CD4-positive, alpha-beta T cell treated with Interleukin-1 beta for 1 hour (primary cell): ENCODE measurements at regions not wholly inside any gene's neighbourhood (a gene's known extent, or its start where the extent isn't known, plus 50 kb on each side); places are given as distances from the start of the nearest gene placed in this dataset.
"Not testable (repeated sequence)": the region's sequence is repeated elsewhere in the genome, so short reads cannot be mapped to it uniquely, and the experiment has no call there.

Experiments
- DNase-seq, 2 donors: peaks; one replicate each; pipeline ENCODE4 v3.0.0-alpha.2; 2020 to 2022

DNA sequence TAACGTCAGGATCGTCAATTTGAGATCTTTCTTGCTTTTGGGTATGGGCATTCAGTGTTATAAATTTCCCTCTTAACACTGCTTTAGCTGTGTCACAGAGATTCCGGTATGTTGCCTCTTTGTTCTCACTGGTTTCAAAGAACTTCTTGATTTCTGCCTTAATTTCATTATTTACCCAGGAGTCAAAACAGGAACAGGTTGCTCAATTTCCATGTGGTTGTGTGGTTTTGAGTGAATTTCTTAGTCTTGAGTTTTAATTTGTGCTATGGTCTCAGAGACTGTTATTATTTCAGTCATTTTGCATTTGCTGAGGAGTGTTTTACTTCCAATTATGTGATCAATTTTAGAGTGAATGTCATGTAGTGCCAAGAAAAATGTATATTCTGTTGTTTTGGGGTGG, 153.1 kb downstream of the PCDH17 start:
- no peak for DNase-seq

- DNase-seq = no peak
These were observed 155.7 kb downstream of the PCDH17 start for GRCh38 chr13:57787058-57787791.

DNA sequence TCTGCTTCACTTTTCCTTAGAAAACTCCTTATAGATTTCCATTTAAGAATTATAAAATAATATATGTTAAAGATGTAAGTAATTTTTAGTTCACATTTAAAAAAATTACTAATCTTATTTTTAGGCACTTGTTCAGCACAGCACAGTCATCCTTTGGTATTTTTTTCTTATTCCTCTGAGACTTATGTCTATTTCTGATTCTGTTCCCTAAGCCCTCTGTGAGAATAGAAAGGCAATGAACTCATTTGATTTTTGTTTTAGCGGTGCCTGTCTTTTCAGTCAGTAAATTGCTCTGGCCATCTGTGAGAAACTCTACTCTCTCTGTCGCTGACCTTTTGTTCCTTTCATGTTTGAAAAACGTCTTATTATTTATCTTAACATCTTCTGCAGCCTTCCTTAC, 168.1 kb downstream of the PCDH17 start:
- no peak for DNase-seq

GRCh38 chr13:57813651-57814050, 182.1 kb downstream of the PCDH17 start:
- no peak for DNase-seq

- DNase-seq = no peak
These were observed 184.1 kb downstream of the PCDH17 start for GRCh38 chr13:57815600-57815999.

GRCh38 chr13:57820924-57821323, 189.4 kb downstream of the PCDH17 start:
- DNase-seq = no peak

- no peak for DNase-seq
These were observed 192.2 kb downstream of the PCDH17 start for GRCh38 chr13:57823704-57824103.

- DNase-seq = no peak
These were observed 192.6 kb downstream of the PCDH17 start for GRCh38 chr13:57824121-57824520.

DNA sequence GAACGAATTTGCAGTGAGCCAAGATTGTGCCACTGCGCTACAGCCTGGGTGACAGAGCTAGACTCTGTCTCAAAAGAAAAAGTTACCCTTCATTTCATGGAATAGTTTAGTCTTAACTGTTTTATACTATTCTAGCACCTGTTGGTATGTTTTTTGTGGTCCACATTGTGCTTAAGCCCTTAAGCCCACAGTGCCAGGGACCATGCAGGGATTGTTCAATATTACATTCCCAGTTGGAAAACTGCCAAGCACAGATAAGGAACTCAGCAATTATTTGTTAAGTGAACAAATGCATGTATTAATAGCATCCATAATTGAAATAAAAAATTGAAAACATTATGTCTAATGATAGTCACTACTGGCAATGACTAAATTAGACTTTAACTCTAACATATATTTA, 193.5 kb downstream of the PCDH17 start:
- no peak for DNase-seq

DNA sequence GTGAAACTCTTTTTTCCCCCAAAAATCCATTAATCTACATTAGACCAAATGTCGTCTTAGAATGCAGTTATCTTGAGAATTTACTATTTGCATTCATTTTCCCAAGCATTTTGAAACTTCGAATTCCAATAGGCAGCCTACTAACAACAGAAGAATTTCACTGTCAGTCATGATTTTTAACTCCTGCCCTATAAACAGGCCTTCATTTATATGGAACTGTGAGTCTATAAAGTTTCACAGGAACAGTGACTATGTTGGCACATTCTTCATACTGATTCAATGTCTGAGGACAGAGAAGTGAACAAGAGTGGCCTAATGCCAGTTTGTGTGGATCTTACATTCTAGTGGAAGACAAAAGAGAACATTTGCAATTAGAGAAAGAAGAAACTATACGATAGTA, 198.0 kb downstream of the PCDH17 start:
- no peak for DNase-seq

DNA sequence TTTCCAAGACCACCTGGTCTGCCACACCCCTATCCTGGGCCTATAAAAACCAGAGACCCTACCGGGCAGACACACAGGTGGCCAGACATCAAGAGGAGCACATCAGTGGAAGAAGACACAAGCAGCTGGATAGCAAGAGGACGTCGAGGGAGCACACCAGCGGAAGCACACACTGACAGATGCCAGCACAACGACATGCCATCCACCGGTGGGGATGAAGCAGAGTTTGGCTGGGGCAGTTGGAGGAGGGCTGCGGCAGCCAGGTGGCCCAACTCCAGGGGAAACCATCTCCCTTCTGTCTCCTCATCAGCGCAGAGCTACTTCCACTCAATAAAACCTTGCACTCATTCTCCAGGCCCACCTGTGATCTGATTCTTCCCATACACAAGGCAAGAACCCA, 200.6 kb downstream of the PCDH17 start:
- no peak for DNase-seq

- no peak for DNase-seq
These were observed 206.3 kb downstream of the PCDH17 start for GRCh38 chr13:57837801-57838200.

DNA sequence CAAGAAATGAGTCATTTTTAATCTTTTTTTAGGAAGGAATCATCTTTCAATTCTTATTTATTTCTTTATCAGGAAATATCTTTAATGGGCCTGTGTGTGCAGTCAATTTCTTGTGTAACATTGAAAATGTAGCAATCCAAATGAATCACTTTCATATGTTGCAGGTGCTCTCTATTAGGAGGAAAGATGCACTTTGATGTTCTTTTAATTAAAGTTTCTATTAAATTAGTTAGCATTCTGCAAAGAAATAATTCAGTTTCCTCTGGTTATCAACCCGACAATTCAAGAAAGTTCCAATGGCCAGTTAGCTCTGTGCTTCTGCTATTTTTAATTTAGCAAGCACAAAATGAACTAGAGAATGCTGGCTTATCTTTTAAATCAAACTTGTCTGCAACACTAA, 212.0 kb downstream of the PCDH17 start:
- DNase-seq = no peak

DNA sequence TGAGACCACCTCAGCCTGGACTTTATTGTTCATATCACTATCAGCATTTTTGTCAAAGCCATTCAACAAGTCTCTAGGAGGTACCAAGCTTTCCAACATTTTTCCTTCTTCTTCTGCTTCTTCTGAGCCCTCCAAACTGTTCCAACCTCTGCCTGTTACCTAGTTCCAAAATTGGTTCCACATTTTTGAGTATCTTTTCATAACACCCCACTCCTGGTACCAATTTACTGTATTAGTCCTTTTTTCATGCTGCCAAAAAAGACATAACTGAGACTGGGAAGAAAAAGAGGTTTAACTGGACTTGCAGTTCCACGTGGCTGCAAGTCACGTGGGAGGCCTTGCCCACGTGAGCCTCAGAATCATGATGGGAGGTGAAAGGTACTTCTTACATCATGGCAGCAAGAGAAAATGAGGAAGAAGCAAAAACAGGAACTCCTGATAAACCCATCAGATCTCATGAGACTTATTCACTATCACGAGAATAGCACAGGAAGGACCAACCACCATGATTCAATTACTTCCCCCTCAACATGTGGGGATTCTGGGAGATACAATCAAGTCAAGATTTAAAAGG, 215.1 kb downstream of the PCDH17 start:
- no peak for DNase-seq

GRCh38 chr13:57857945-57858344, 226.4 kb downstream of the PCDH17 start:
- DNase-seq = no peak

- DNase-seq = no peak
These were observed 226.8 kb downstream of the PCDH17 start for GRCh38 chr13:57858376-57858775.

DNA sequence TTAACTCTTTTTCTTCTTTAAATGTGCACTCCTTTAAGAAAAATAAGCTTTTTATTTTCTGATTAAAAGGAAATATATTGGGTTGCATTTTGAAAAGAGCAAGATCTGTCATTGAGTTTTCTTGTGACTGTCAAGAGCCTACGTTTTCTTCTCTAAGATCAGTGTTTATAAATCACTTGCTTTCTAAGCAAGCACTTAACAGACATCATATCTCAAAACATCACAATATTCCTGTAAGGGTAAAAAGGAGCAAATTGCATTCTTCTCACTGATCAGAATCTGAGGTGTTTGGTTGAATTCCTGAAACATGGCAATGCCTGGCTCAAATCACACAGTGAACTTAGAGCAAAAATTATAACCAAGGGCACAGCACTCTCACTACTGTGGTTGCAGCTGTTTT, 231.3 kb downstream of the PCDH17 start:
- no peak for DNase-seq

- no peak for DNase-seq
These were observed 234.2 kb downstream of the PCDH17 start for GRCh38 chr13:57865600-57866294.

- DNase-seq = no peak
These were observed 243.0 kb downstream of the PCDH17 start for GRCh38 chr13:57874530-57874929.

GRCh38 chr13:57877601-57878000, 246.1 kb downstream of the PCDH17 start:
- DNase-seq = no peak

DNA sequence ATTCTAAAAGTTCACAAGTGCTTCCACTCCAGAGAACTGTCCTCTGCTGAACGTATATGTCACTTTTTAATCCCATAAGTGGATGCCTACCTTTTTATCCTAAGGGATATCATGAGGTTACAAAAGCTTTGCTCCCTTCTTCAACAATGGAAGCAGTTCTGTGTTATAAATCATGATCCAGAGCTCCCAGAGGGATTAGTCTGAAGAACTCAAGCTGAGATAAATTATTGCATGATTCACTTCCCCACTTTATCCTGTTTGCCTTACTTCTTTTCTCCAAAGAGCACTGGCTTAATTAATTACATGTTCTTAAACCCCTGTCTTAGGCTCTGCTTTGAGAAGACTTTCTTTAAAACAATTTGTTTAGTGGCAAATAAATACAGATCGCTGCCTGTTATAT, 246.7 kb downstream of the PCDH17 start:
- no peak for DNase-seq

DNA sequence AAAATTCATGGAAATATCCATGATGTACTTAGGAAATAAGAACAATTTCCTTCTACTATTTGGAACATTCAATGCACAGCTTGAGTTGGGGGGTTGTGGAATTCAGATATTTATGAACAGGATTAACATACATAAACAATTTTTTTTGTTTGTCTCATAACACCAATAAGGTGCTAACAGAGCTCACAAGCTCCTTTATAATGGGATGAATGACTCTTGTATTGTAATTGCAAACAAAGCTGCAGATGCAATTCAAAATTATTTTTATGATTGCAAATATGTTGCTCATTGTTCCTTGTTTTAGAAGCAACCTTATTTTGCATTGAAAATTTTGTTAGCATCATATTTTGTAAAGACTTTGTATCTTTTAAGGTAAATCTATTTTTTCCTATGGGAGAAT, 265.7 kb downstream of the PCDH17 start:
- DNase-seq = no peak

GRCh38 chr13:57899096-57899495, 267.6 kb downstream of the PCDH17 start:
- DNase-seq = no peak

DNA sequence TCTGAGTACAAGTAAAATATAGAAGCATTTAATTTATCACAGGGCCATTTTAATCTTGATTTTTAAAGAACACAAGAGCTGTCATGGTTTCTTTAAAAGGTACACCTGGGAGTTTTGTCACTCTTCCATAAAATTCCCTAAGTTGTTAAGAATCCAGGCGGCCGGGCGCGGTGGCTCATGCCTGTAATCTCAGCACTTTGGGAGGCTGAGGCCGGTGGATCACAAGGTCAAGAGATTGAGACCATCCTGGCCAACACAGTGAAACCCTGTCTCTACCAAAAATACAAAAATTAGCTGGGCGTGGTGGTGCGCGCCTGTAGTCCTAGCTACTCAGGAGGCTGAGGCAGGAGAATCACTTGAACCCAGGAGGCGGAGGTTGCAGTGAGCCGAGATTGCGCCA, 278.3 kb downstream of the PCDH17 start:
- DNase-seq = not testable (repeated sequence)
